HFF-Myc (cell line): ENCODE measurements at regions not wholly inside any gene's neighbourhood (a gene's known extent, or its start where the extent isn't known, plus 50 kb on each side); places are given as distances from the start of the nearest gene placed in this dataset.

Source experiments
- DNase-seq: peaks from one replicate; pipeline ENCODE4 v3.0.0-alpha.2; 2011; ENCODE audit warnings: low read depth; ENCODE audit errors: extremely low read depth
- H3K4me3 ChIP-seq: replicated peaks from 2 replicates; pipeline ENCODE4 v1.5.1; 2011; ENCODE audit warnings: low read depth, mild to moderate bottlenecking, control low read depth, low read length
- CTCF ChIP-seq: IDR thresholded peaks from 2 replicates; pipeline ENCODE4 v1.5.1; 2012; ENCODE audit warnings: mild to moderate bottlenecking, low read depth, low read length, control low read depth; ENCODE audit errors: missing control alignments

DNA sequence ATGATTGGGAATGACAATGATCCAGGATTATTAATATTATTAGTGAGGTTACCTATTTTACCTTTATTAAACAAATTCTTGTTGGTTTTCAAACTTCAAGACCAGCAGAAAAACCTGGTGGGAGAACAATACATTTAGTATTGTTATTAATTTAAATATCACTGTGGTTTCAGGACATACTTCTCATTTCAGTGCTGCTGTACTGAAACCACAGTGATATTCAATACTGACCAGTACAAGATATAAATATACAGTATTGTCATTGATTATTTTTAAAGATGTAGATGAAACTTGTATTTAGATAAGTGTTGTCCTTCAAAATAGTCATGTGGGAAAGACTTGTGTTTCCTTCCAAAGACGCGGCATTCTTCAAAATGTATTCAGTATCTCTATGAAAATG is 1047.3 kb upstream of the CELF4 start:
- TF ChIP-seq CTCF = no peak
- no peak for DNase-seq
- H3K4me3 ChIP-seq = no peak overlapping the region

GRCh38 chr18:38611036-38611964 is 1045.7 kb upstream of the CELF4 start:
- DNase-seq = no peak
- no peak for TF ChIP-seq CTCF
- no peak overlapping the region for H3K4me3 ChIP-seq

- no peak overlapping the region for H3K4me3 ChIP-seq
- DNase-seq = no peak
- no peak for TF ChIP-seq CTCF
Measured at GRCh38 chr18:38606841-38607240, 1041.2 kb upstream of the CELF4 start.

DNA sequence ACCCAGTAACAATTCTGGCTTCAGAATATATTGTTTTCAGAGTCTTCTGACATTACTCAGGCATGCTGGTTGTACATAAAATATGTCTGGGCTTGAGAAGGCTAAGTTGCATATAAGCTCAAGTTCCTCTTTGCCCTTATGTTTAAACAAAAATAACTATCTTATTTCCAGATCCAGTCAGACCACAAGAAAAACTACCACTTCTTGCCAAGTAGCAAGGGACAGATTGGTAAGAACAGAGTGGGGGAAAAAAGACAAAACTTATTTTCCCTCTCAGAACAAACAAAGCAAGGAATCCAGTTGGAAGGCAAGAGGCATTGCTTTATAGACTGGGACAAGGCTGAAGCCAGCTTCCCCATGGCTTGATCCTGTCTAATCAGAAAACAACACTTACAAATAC is 1036.7 kb upstream of the CELF4 start:
- TF ChIP-seq CTCF = no peak
- no peak for DNase-seq
- H3K4me3 ChIP-seq = no peak overlapping the region

DNA sequence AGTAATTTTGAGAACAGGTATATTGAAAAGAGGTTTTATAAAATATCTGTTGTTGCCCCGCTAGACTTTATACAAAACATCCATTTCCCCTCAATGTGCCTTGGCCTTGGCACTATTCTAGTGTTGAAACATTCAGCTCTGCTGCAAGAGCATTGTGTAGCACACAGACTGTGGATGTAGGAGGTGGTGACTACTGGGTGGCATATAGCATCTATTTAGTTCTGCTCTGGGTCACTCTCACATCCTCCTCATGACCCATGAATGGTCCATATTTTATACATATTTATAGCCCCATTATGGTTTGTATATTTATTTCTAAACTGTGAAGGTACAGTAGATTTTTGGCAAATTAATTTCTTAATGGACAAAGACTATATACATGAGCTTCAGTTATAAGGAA is 1022.0 kb upstream of the CELF4 start:
- no peak for DNase-seq
- H3K4me3 ChIP-seq = no peak overlapping the region
- TF ChIP-seq CTCF = no peak

GRCh38 chr18:38586327-38586726 is 1020.7 kb upstream of the CELF4 start:
- TF ChIP-seq CTCF = no peak
- no peak for DNase-seq
- no peak overlapping the region for H3K4me3 ChIP-seq
